SJSA1 (cell line): ENCODE measurements at regions not wholly inside any gene's neighbourhood (a gene's known extent, or its start where the extent isn't known, plus 50 kb on each side); places are given as distances from the start of the nearest gene placed in this dataset.

Experiments used
- DNase-seq, 2 experiments: peaks; one replicate each; pipeline ENCODE4 v3.0.0-alpha.2; 2015 to 2020; ENCODE audit warnings: low spot score in 2 of 2, low read depth in 1 of 2
- H3K27ac ChIP-seq: fragments of 250-450 bp; sonication (Bioruptor Pico); 2 replicates; pipeline ENCODE4 v1.5.1; 2020; ENCODE audit warnings: mild to moderate bottlenecking, moderate library complexity
- H3K27me3 ChIP-seq: fragments of 250-450 bp; sonication (Bioruptor Pico); replicated peaks from 2 replicates; pipeline ENCODE4 v1.5.1; 2020; ENCODE audit warnings: mild to moderate bottlenecking, moderate library complexity
- H3K36me3 ChIP-seq: fragments of 250-450 bp; sonication (Bioruptor Pico); 2 replicates; pipeline ENCODE4 v1.5.1; 2020; ENCODE audit warnings: mild to moderate bottlenecking
- H3K4me1 ChIP-seq: fragments of 250-450 bp; sonication (Bioruptor Pico); replicated peaks from 2 replicates; pipeline ENCODE4 v1.6.1; 2021; ENCODE audit warnings: mild to moderate bottlenecking
- H3K4me3 ChIP-seq: fragments of 250-450 bp; sonication (Bioruptor Pico); 2 replicates; pipeline ENCODE4 v1.5.1; 2020; ENCODE audit warnings: mild to moderate bottlenecking
- H3K9me3 ChIP-seq: fragments of 250-450 bp; sonication (Bioruptor Pico); replicated peaks from 2 replicates; pipeline ENCODE4 v1.5.1; 2020; ENCODE audit warnings: mild to moderate bottlenecking

GRCh38 chr14:44204061-44204835 is 302.8 kb downstream of the FSCB start:
- DNase-seq, result peak in 1 of 2 experiments; percentile 4
- Histone ChIP-seq H3K27ac (no peak overlapping the region; the same call in 1 of the 2 replicates), H3K4me1 (no peaks in the 10 kb centered on the region), H3K9me3 (no peaks in the 10 kb centered on the region), H3K27me3 (no peaks in the 10 kb centered on the region), H3K36me3 (no peaks in the 10 kb centered on the region), H3K4me3 (no peak overlapping the region)

GRCh38 chr14:44180975-44181374 is 326.1 kb downstream of the FSCB start:
- Histone ChIP-seq H3K36me3 (no peaks in the 10 kb centered on the region), H3K27ac (no peak overlapping the region), H3K9me3 (no peaks in the 10 kb centered on the region), H3K4me3 (no peak overlapping the region), H3K4me1 (no peaks in the 10 kb centered on the region), H3K27me3 (no peaks in the 10 kb centered on the region)
- DNase-seq, result no peak

GRCh38 chr14:44170556-44170955 is 336.5 kb downstream of the FSCB start:
- no peak overlapping the region for H3K27ac ChIP-seq
- DNase-seq, result no peak
- H3K4me1 ChIP-seq, result no peaks in the 10 kb centered on the region
- H3K4me3 ChIP-seq, result no peak overlapping the region
- H3K36me3 ChIP-seq, result no peaks in the 10 kb centered on the region
- H3K27me3 ChIP-seq, result no peaks in the 10 kb centered on the region
- H3K9me3 ChIP-seq, result no peaks in the 10 kb centered on the region

- DNase-seq, result no peak
- Histone ChIP-seq H3K9me3 (no peaks in the 10 kb centered on the region), H3K36me3 (no peaks in the 10 kb centered on the region), H3K27ac (no peak overlapping the region), H3K27me3 (no peaks in the 10 kb centered on the region), H3K4me1 (no peaks in the 10 kb centered on the region), H3K4me3 (no peak overlapping the region)
Observed at GRCh38 chr14:44170101-44170500, 337.0 kb downstream of the FSCB start.

DNA sequence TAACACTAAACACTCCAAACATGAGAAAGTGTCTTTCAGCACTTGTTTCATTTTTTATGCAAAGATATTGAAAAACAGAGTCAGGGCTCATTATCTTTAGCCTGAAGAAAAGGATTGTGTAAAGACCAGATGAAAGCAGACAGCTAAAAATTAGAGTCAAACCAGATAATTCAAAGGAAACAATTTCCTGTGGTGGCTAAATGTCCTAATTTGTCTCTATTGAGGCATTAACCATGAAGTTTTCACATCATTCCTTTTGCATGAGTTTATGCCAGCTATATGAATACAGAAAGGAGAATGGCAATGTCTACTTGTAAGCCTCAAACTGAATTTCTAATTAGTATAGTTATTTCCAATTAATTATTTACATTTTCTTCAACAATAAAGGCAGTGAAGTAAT is 338.5 kb downstream of the FSCB start:
- Histone ChIP-seq H3K4me3 (no peak overlapping the region), H3K36me3 (no peaks in the 10 kb centered on the region), H3K9me3 (no peaks in the 10 kb centered on the region), H3K27ac (no peak overlapping the region), H3K27me3 (no peaks in the 10 kb centered on the region), H3K4me1 (no peaks in the 10 kb centered on the region)
- no peak for DNase-seq

DNA sequence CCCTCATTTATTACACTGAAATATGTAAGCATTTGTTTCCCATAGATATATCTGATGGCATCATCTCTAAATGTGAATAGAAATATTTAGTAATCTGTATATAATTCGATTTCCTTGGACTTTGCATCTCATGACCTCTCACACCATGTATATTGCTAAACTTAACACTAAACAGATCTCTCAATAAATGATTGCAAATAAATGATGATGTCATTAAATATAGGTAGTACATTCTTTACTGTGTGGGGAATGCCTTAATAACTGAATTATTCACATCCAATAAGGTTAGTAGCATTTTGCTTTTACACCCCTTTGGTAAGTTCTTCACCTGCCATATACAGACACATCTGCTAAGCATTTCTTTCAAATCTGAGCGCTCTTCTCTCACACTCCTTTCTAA is 340.5 kb downstream of the FSCB start:
- Histone ChIP-seq H3K36me3 (no peaks in the 10 kb centered on the region), H3K4me3 (no peak overlapping the region), H3K4me1 (no peaks in the 10 kb centered on the region), H3K27me3 (no peaks in the 10 kb centered on the region), H3K27ac (no peak overlapping the region), H3K9me3 (no peaks in the 10 kb centered on the region)
- no peak for DNase-seq

DNA sequence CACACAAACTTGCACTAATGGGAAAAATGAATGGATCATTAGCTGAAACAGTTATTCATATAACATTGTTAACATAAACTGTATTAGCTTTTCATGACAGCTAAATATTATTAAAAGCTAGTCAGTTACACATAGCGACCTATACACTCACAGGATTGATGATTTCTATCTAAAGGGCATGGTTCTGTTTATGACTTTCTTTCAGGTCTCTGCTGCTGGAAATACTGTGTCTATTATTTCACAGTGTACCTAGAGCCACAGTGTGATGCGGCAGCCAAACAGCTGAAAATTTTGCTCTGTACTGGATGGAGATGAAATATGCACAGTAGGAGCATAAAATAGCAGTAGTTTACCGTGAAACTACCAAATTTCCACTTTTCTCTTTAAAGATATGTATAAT is 341.1 kb downstream of the FSCB start:
- H3K9me3 ChIP-seq, result no peaks in the 10 kb centered on the region
- H3K27ac ChIP-seq, result no peak overlapping the region
- H3K36me3 ChIP-seq, result no peaks in the 10 kb centered on the region
- no peak overlapping the region for H3K4me3 ChIP-seq
- H3K27me3 ChIP-seq, result no peaks in the 10 kb centered on the region
- no peak for DNase-seq
- no peaks in the 10 kb centered on the region for H3K4me1 ChIP-seq

DNA sequence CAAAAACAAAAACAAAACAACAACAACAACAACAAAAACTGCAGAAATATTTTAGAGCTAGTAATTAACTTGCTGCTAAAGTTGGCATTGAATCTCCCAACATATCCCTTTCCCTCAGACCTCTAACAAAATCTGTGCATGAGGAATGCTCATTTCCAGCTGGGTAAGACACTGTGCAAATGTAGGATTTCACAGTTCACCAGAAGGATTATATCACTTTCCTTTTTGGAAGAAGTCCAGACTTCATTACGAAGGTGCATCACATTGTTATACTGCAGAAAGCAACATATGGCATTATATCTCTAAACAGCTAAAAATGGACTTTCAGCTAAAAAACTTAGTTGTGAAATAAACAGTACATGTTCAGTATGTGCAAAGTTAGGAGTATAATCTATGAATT is 341.8 kb downstream of the FSCB start:
- H3K4me1 ChIP-seq, result no peaks in the 10 kb centered on the region
- H3K27ac ChIP-seq, result no peak overlapping the region
- no peak overlapping the region for H3K4me3 ChIP-seq
- H3K9me3 ChIP-seq, result no peaks in the 10 kb centered on the region
- DNase-seq, result no peak
- no peaks in the 10 kb centered on the region for H3K36me3 ChIP-seq
- H3K27me3 ChIP-seq, result no peaks in the 10 kb centered on the region

DNA sequence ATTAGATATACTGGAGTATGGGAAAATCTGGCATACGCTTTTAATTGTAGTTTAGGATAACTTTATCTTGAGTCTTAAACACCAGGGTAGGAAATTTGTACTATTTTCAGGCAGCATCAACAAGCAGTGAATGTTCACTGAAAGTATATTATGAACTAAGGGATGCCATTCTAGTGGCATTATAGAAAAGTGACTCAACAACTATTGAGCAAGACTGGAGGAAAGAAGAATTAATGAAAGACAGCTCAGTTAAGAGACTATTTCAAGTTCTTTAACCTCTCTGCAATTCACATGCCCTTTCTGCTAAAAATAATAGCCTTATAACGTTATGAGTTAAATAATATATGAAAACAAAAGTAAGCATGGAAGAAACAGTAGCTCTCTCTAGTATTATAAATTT is 343.1 kb downstream of the FSCB start:
- DNase-seq, result no peak
- H3K9me3 ChIP-seq, result no peaks in the 10 kb centered on the region
- no peaks in the 10 kb centered on the region for H3K36me3 ChIP-seq
- no peaks in the 10 kb centered on the region for H3K27me3 ChIP-seq
- H3K4me3 ChIP-seq, result no peak overlapping the region
- H3K4me1 ChIP-seq, result no peaks in the 10 kb centered on the region
- no peak overlapping the region for H3K27ac ChIP-seq

DNA sequence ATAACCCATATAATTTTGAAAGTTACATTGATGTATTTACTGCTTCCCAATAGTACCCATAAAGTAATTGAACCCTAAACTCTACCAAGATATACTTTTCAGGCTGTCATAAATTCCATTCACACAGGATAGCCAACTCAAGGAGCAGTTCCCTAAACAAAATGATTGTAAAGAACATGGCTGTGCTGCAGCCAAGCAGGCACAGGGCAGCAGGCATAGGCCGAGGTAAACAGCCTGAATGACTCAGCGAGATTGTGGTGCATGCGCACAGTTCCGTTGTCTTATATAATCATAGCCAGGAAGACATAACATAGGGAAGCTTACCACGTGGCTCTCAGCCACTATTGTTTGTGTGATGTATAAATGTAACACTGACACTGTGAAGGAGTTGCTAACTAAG is 344.9 kb downstream of the FSCB start:
- DNase-seq, result peak in 1 of 2 experiments; percentile 2
- no peak overlapping the region for H3K4me3 ChIP-seq
- no peak overlapping the region for H3K27ac ChIP-seq
- no peaks in the 10 kb centered on the region for H3K36me3 ChIP-seq
- no peaks in the 10 kb centered on the region for H3K9me3 ChIP-seq
- H3K27me3 ChIP-seq, result no peaks in the 10 kb centered on the region
- H3K4me1 ChIP-seq, result no peaks in the 10 kb centered on the region

GRCh38 chr14:44154874-44155273 is 352.2 kb downstream of the FSCB start:
- no peaks in the 10 kb centered on the region for H3K36me3 ChIP-seq
- H3K9me3 ChIP-seq, result no peaks in the 10 kb centered on the region
- no peaks in the 10 kb centered on the region for H3K27me3 ChIP-seq
- no peak for DNase-seq
- H3K4me1 ChIP-seq, result no peaks in the 10 kb centered on the region
- no peak overlapping the region for H3K27ac ChIP-seq
- no peak overlapping the region for H3K4me3 ChIP-seq

DNA sequence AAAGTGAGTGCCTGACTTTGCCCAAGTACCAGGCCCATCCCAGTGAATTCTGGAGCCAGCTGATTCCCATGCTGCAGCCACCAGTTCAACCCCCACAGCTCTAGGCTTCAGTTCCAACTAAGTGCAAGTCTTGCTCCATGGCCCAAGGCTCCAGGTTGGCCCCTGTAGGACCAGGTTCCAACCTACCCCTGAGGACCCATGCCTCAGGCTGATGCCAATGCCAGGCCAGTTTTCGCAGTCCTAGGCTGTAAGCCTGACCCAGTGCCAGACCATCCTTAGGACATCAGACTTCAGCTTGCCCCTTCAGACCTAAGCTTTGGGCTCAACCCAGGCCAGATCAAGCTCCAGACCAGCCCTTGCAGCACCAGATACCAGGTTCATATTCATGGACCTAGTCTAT is 352.6 kb downstream of the FSCB start:
- Histone ChIP-seq H3K4me1 (no peaks in the 10 kb centered on the region), H3K27ac (no peak overlapping the region), H3K9me3 (no peaks in the 10 kb centered on the region), H3K36me3 (no peaks in the 10 kb centered on the region), H3K4me3 (no peak overlapping the region), H3K27me3 (no peaks in the 10 kb centered on the region)
- no peak for DNase-seq

- Histone ChIP-seq H3K27ac (no peak overlapping the region), H3K36me3 (no peaks in the 10 kb centered on the region)
Observed at GRCh38 chr14:44151130-44151820, 355.8 kb downstream of the FSCB start.

DNA sequence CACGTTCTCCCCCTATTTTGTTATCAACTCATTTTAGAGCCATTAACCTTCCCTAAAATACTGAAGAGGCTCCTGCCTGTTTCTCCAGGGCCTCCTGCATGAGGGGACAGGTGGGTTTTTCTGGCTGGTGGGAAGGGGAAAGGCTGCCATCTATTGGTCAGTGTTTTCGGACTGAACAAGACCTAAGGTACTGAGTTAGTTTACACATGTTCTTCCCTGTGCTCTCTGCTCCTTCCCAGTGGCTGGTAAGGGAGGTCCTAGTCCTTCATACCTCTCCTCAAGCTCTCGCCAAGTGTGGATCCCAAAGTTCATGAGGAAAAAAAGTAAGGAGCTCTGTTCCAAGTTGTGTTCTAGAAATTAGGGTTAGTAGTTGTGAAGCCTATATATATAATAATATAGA is 357.5 kb downstream of the FSCB start:
- H3K9me3 ChIP-seq, result no peaks in the 10 kb centered on the region; the same call in 1 of the 2 replicates
- no peak overlapping the region for H3K27ac ChIP-seq
- no peak for DNase-seq
- H3K4me3 ChIP-seq, result no peak overlapping the region
- no peaks in the 10 kb centered on the region for H3K27me3 ChIP-seq
- H3K4me1 ChIP-seq, result no peaks in the 10 kb centered on the region
- H3K36me3 ChIP-seq, result no peaks in the 10 kb centered on the region

More at GRCh38 chr14:44151130-44151820, 355.8 kb downstream of the FSCB start:
- no peaks in the 10 kb centered on the region for H3K27me3 ChIP-seq
- H3K4me3 ChIP-seq, result no peak overlapping the region
- no peaks in the 10 kb centered on the region for H3K4me1 ChIP-seq
- DNase-seq, result no peak
- no peaks in the 10 kb centered on the region; the same call in 1 of the 2 replicates for H3K9me3 ChIP-seq
